Renal cortical epithelial cell (primary cell): ENCODE measurements at regions not wholly inside any gene's neighbourhood (a gene's known extent, or its start where the extent isn't known, plus 50 kb on each side); places are given as distances from the start of the nearest gene placed in this dataset.

ENCODE experiments used
- DNase-seq: peaks from one replicate; pipeline ENCODE4 v3.0.0-alpha.2; 2011; ENCODE audit warnings: low read depth

- DNase-seq = no peak
Measured at GRCh38 chr15:55026381-55026780, 170.4 kb downstream of the RSL24D1 start.

GRCh38 chr15:55017635-55018034 lies 179.1 kb downstream of the RSL24D1 start:
- DNase-seq = no peak

GRCh38 chr15:55016225-55016624 lies 180.5 kb downstream of the RSL24D1 start:
- DNase-seq = no peak

GRCh38 chr15:55015093-55015445 lies 181.7 kb downstream of the RSL24D1 start:
- no peak for DNase-seq

- no peak for DNase-seq
Measured at GRCh38 chr15:55014391-55015092, 182.2 kb downstream of the RSL24D1 start.

- no peak for DNase-seq
Measured at GRCh38 chr15:55008421-55008820, 188.3 kb downstream of the RSL24D1 start.

- DNase-seq = no peak
Measured at GRCh38 chr15:55007561-55007960, 189.2 kb downstream of the RSL24D1 start.

GRCh38 chr15:55005679-55006078 lies 191.1 kb downstream of the RSL24D1 start:
- no peak for DNase-seq

GRCh38 chr15:55003965-55004873 lies 192.5 kb downstream of the RSL24D1 start:
- DNase-seq = no peak

- no peak for DNase-seq
Measured at GRCh38 chr15:54998661-54999060, 198.1 kb downstream of the RSL24D1 start.

GRCh38 chr15:54990793-54991192 lies 205.9 kb downstream of the RSL24D1 start:
- no peak for DNase-seq

- DNase-seq = no peak
Measured at GRCh38 chr15:54987881-54988280, 208.9 kb downstream of the RSL24D1 start.

- no peak for DNase-seq
Measured at GRCh38 chr15:54979964-54980363, 216.8 kb downstream of the RSL24D1 start.

GRCh38 chr15:54962637-54963036 lies 234.1 kb downstream of the RSL24D1 start:
- DNase-seq = no peak

- DNase-seq = no peak
Measured at GRCh38 chr15:54960266-54960665, 236.5 kb downstream of the RSL24D1 start.

GRCh38 chr15:54941417-54941816 lies 255.3 kb downstream of the RSL24D1 start:
- no peak for DNase-seq

- DNase-seq = no peak
Measured at GRCh38 chr15:54917312-54917711, 279.4 kb downstream of the RSL24D1 start.

- no peak for DNase-seq
Measured at GRCh38 chr15:54915380-54915779, 281.4 kb downstream of the RSL24D1 start.

GRCh38 chr15:54884312-54884711 lies 312.4 kb downstream of the RSL24D1 start:
- no peak for DNase-seq

- DNase-seq = no peak
Measured at GRCh38 chr15:54859982-54860381, 336.8 kb downstream of the RSL24D1 start.

- DNase-seq = no peak
Measured at GRCh38 chr15:54854667-54855066, 342.1 kb downstream of the RSL24D1 start.

GRCh38 chr15:54850101-54850500 lies 346.6 kb downstream of the RSL24D1 start:
- DNase-seq = no peak

GRCh38 chr15:54843006-54843405 lies 353.7 kb downstream of the RSL24D1 start:
- DNase-seq = no peak
